H1 (cell line): ENCODE measurements at regions not wholly inside any gene's neighbourhood (a gene's known extent, or its start where the extent isn't known, plus 50 kb on each side); places are given as distances from the start of the nearest gene placed in this dataset.

Experiments used
- CTCF ChIA-PET: fragments of 300-600 bp; sonication (Branson Sonifier 250); formaldehyde crosslinking; loops from one replicate; lab custom pipeline; 2021; ENCODE audit not compliant: partially characterized antibody; lab: Charles Lee
- POLR2A ChIA-PET: fragments of 300-600 bp; sonication (Branson Sonifier 250); formaldehyde crosslinking; loops from one replicate; lab custom pipeline; 2021; ENCODE audit warnings: inconsistent platforms; ENCODE audit not compliant: partially characterized antibody; lab: Charles Lee
- DNase-seq, 2 experiments: peaks; one replicate each; pipeline versions ENCODE4 v3.0.0 to v3.0.0-alpha.2; 2010 to 2022; ENCODE audit warnings: low spot score in 2 of 2, low read depth in 1 of 2, mixed read lengths in 1 of 2
- FAIRE-seq: peaks from 2 replicates; lab custom pipeline; 2011; peaks lifted over from hg19 to GRCh38; lab: Jason Lieb, UNC
- H2AFZ ChIP-seq: 2 replicates; pipeline ENCODE4 v1.8.1; 2012; ENCODE audit warnings: low read length, inconsistent platforms
- H2AK5ac ChIP-seq: 2 replicates; pipeline ENCODE4 v1.6.1; 2013; ENCODE audit warnings: low read depth, low read length
- H2BK120ac ChIP-seq: replicated peaks from 2 replicates; pipeline ENCODE3; 2013; ENCODE audit warnings: low read depth, low read length, inconsistent platforms
- H2BK12ac ChIP-seq: 2 replicates; pipeline ENCODE4 v1.6.1; 2013; ENCODE audit warnings: low read depth, low read length
- H2BK15ac ChIP-seq: 2 replicates; pipeline ENCODE4 v1.6.1; 2013; ENCODE audit warnings: low read length
- H2BK20ac ChIP-seq: 2 replicates; pipeline ENCODE4 v1.6.1; 2013; ENCODE audit warnings: low read length
- H2BK5ac ChIP-seq: 2 replicates; pipeline ENCODE4 v1.6.1; 2013; ENCODE audit warnings: low read depth, low read length
- H3K14ac ChIP-seq: 2 replicates; pipeline ENCODE4 v1.6.1; 2013; ENCODE audit warnings: inconsistent platforms; ENCODE audit not compliant: insufficient read length
- H3K18ac ChIP-seq: 2 replicates; pipeline ENCODE4 v1.6.1; 2013; ENCODE audit warnings: low read length; ENCODE audit errors: extremely low read depth
- H3K23ac ChIP-seq: 2 replicates; pipeline ENCODE4 v1.6.1; 2013; ENCODE audit warnings: inconsistent platforms; ENCODE audit not compliant: insufficient read length
- H3K23me2 ChIP-seq: 2 replicates; pipeline ENCODE4 v1.6.1; 2013; ENCODE audit warnings: low read depth, low read length
- H3K27ac ChIP-seq: 2 replicates; pipeline ENCODE4 v1.6.1; 2011; ENCODE audit warnings: low read depth, low read length, inconsistent platforms
- H3K27me3 ChIP-seq, 4 experiments: replicated peaks in 1 of 4; 1 replicate in 1 of 4; 2 replicates in 3 of 4; pipeline versions ENCODE4 v1.6.1 to v1.8.1; 2011 to 2013; ENCODE audit warnings: low read length in 3 of 4, mild to moderate bottlenecking in 3 of 4, inconsistent platforms in 2 of 4, mixed read lengths in 2 of 4, moderate library complexity in 1 of 4; ENCODE audit not compliant: control insufficient read depth in 3 of 4, insufficient read depth in 3 of 4; ENCODE audit errors: extremely low read depth in 1 of 4
- H3K36me3 ChIP-seq, 4 experiments: 2 replicates each; pipeline versions ENCODE4 v1.6.1 to v1.8.1; 2011 to 2013; ENCODE audit warnings: mild to moderate bottlenecking in 4 of 4, low read length in 3 of 4, moderate library complexity in 2 of 4, control low read depth in 1 of 4, inconsistent platforms in 1 of 4; ENCODE audit not compliant: insufficient read depth in 4 of 4, control insufficient read depth in 2 of 4
- H3K4ac ChIP-seq: replicated peaks from 2 replicates; pipeline ENCODE3; 2013; ENCODE audit warnings: low read length, low read depth, mixed read lengths, inconsistent platforms; ENCODE audit not compliant: insufficient read length
- H3K4me1 ChIP-seq, 4 experiments: replicated peaks in 1 of 4; 1 replicate in 1 of 4; 2 replicates in 3 of 4; pipeline versions ENCODE4 v1.6.1 to v1.8.1; 2011 to 2013; ENCODE audit warnings: low read length in 3 of 4, inconsistent platforms in 2 of 4, mixed read lengths in 1 of 4; ENCODE audit not compliant: insufficient read depth in 4 of 4, control insufficient read depth in 3 of 4
- H3K4me2 ChIP-seq, 2 experiments: 2 replicates each; pipeline versions ENCODE4 v1.6.1 to v1.8.1; 2011 to 2013; ENCODE audit warnings: low read depth in 2 of 2, low read length in 2 of 2, control low read depth in 1 of 2, inconsistent platforms in 1 of 2, mild to moderate bottlenecking in 1 of 2; ENCODE audit not compliant: insufficient read depth in 1 of 2
- H3K4me3 ChIP-seq, 4 experiments: fragments of 200-600, 300-600 bp in 1 of 4; sonication (generic), shearing (Covaris generic), sonication (Bioruptor Twin) in 1 of 4; 2 replicates each; pipeline versions ENCODE4 v1.5.1 to v1.8.1; 2011 to 2016; ENCODE audit warnings: low read length in 4 of 4, low read depth in 3 of 4, control low read depth in 2 of 4, inconsistent platforms in 2 of 4, mild to moderate bottlenecking in 2 of 4, mixed read lengths in 1 of 4, moderate library complexity in 1 of 4; ENCODE audit not compliant: insufficient read depth in 2 of 4; ENCODE audit errors: extremely low read depth in 1 of 4
- H3K56ac ChIP-seq: replicated peaks from 2 replicates; pipeline ENCODE3; 2013; ENCODE audit warnings: low read depth, mild to moderate bottlenecking, mixed read lengths, low read length, inconsistent platforms; ENCODE audit not compliant: insufficient read length
- H3K79me1 ChIP-seq: 2 replicates; pipeline ENCODE4 v1.6.1; 2013; ENCODE audit warnings: low read depth, low read length, control low read depth
- H3K79me2 ChIP-seq, 2 experiments: 2 replicates each; pipeline versions ENCODE4 v1.6.1 to v1.8.1; 2012 to 2013; ENCODE audit warnings: low read length in 2 of 2, mild to moderate bottlenecking in 2 of 2, inconsistent platforms in 1 of 2; ENCODE audit not compliant: insufficient read depth in 2 of 2, control insufficient read depth in 1 of 2
- H3K9ac ChIP-seq, 4 experiments: replicated peaks in 1 of 4; 1 replicate in 1 of 4; 2 replicates in 3 of 4; pipeline versions ENCODE4 v1.6.1 to v1.8.1; 2011 to 2013; ENCODE audit warnings: low read depth in 3 of 4, low read length in 3 of 4, control low read depth in 2 of 4, mild to moderate bottlenecking in 2 of 4, moderate library complexity in 2 of 4, inconsistent platforms in 1 of 4; ENCODE audit errors: extremely low read depth in 1 of 4
- H3K9me3 ChIP-seq, 2 experiments: 2 replicates each; pipeline versions ENCODE4 v1.6.1 to v1.8.1; 2012 to 2013; ENCODE audit warnings: mild to moderate bottlenecking in 2 of 2, moderate library complexity in 2 of 2, control low read depth in 1 of 2, inconsistent platforms in 1 of 2, low read depth in 1 of 2, low read length in 1 of 2, mixed read lengths in 1 of 2; ENCODE audit not compliant: insufficient read depth in 2 of 2
- H4K20me1 ChIP-seq, 2 experiments: replicated peaks in 1 of 2; 2 replicates each; pipeline versions ENCODE3 to v1.8.1; 2011 to 2013; ENCODE audit warnings: inconsistent platforms in 2 of 2, low read length in 2 of 2, mild to moderate bottlenecking in 1 of 2; ENCODE audit not compliant: insufficient read depth in 2 of 2, control insufficient read depth in 1 of 2
- H4K5ac ChIP-seq: 2 replicates; pipeline ENCODE4 v1.6.1; 2013; ENCODE audit warnings: low read length, low read depth, mixed read lengths, inconsistent platforms; ENCODE audit not compliant: insufficient read length
- H4K8ac ChIP-seq: 2 replicates; pipeline ENCODE4 v1.8.0; 2013; ENCODE audit warnings: mild to moderate bottlenecking, moderate library complexity, low read length, inconsistent platforms; ENCODE audit not compliant: insufficient read depth; ENCODE audit errors: extremely low read depth
- H4K91ac ChIP-seq: replicated peaks from 2 replicates; pipeline ENCODE3; 2013; ENCODE audit warnings: low read length, mixed read lengths, inconsistent platforms; ENCODE audit not compliant: insufficient read length
- BRCA1 ChIP-seq: IDR thresholded peaks from 2 replicates; pipeline ENCODE4 v1.6.1; 2012; ENCODE audit warnings: low read depth, low read length, improper control_type of control experiment
- CHD2 ChIP-seq: IDR thresholded peaks from 2 replicates; pipeline ENCODE4 v1.6.1; 2012; ENCODE audit warnings: low read length, improper control_type of control experiment
- GABPA ChIP-seq: IDR thresholded peaks from 2 replicates; pipeline ENCODE4 v1.6.1; 2011; ENCODE audit warnings: mild to moderate bottlenecking, low read length, moderate library complexity, borderline replicate concordance; ENCODE audit not compliant: insufficient read depth
- KDM1A ChIP-seq: fragments of 200-600, 300-600 bp; sonication (generic); IDR thresholded peaks from 2 replicates; pipeline ENCODE4 v1.7.1; 2016; ENCODE audit warnings: mild to moderate bottlenecking, low read length, borderline replicate concordance
- RFX5 ChIP-seq: IDR thresholded peaks from 2 replicates; pipeline ENCODE4 v1.6.1; 2011; ENCODE audit warnings: low read depth, low read length, improper control_type of control experiment, borderline replicate concordance
- SUZ12 ChIP-seq: fragments of 200-600 bp; sonication (generic); IDR thresholded peaks from 2 replicates; pipeline ENCODE4 v1.6.1; 2012; ENCODE audit warnings: mild to moderate bottlenecking, inconsistent platforms, low read length, moderate library complexity, mixed read lengths
- WGBS, 2 experiments: shearing (Covaris generic) in 1 of 2; methylation state at CpG; one replicate each; pipeline versions ENCODE4 v1.1.6 to v1.1.7; 2013 to 2015; ENCODE audit warnings: low lambda C conversion rate in 2 of 2, mixed read lengths in 2 of 2, inconsistent platforms in 1 of 2, low coverage in 1 of 2, missing lambda C conversion rate in 1 of 2; ENCODE audit not compliant: insufficient replicate concordance in 2 of 2, insufficient coverage in 1 of 2, insufficient read length in 1 of 2; ENCODE audit errors: extremely low coverage in 1 of 2, missing lambda C conversion rate in 1 of 2; 5-methylcytosine and 5-hydroxymethylcytosine counted together

DNA sequence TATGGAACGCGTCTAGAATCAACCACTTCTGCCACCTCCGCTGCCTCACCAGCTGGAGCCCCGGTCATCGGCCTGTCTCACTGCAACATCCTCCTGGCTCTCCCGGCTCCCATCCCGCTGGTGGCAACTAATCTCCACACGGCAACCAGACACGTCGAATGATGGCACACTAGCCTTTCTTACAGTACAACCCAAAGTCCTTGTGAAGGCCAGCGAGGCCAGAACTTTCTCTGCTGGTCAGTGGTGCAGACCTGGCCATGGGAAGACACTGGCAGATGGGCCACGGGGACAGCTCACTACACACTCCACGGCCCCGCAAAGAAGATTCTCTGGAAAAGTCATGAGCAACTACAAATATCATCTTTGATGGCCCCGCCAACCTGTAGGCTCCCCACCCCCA, 117.6 kb downstream of the RMI2 start:
- peaks cover 0 to 11% (median 2%) of the 10 kb centered on the region in 4 experiments; a peak in 1 of 8 replicates for H3K36me3 ChIP-seq
- no peaks in the 10 kb centered on the region for H3K27me3 ChIP-seq
- CTCF ChIA-PET = interaction anchor here (2.0 to 2.2 kb wide), 2 partner anchors 57 to 67 kb away, joined by 5 to 9 read pairs; no protein-coding TSS in a partner anchor
- H2BK20ac ChIP-seq = no peak overlapping the region
- H4K20me1 ChIP-seq = peaks cover 0 to 2% of the 10 kb centered on the region in 2 experiments
- no peaks in the 10 kb centered on the region; the same call in 1 of the 2 replicates for H3K79me1 ChIP-seq
- no peak overlapping the region for H4K91ac ChIP-seq
- H3K18ac ChIP-seq = no peak overlapping the region
- DNase-seq (no peak), FAIRE-seq (no peak)
- WGBS, 2 experiments = 94% methylated on average over 15 of the region's 15 CpGs; no CpG with 5 or more reads in 1 of the 2 experiments
- H4K8ac ChIP-seq = no peak overlapping the region
- H4K5ac ChIP-seq = no peak overlapping the region
- POLR2A ChIA-PET = no interaction called here
- no peak for TF ChIP-seq GABPA
- no peak for TF ChIP-seq RFX5
- no peak for TF ChIP-seq BRCA1
- TF ChIP-seq SUZ12 = no peak
- TF ChIP-seq CHD2 = no peak
- TF ChIP-seq KDM1A = no peak
- H3K4me1 ChIP-seq = no peaks in the 10 kb centered on the region
- H3K4me2 ChIP-seq = no peak overlapping the region
- no peak overlapping the region for H2BK5ac ChIP-seq
- H3K4ac ChIP-seq = no peak overlapping the region
- H2AK5ac ChIP-seq = no peak overlapping the region
- H3K9ac ChIP-seq = no peak overlapping the region
- H3K4me3 ChIP-seq = no peak overlapping the region
- H3K79me2 ChIP-seq = no peaks in the 10 kb centered on the region
- H2BK120ac ChIP-seq = no peak overlapping the region
- H3K14ac ChIP-seq = no peak overlapping the region
- H2AFZ ChIP-seq = no peak overlapping the region
- no peak overlapping the region for H3K27ac ChIP-seq
- H2BK12ac ChIP-seq = no peak overlapping the region
- H3K23ac ChIP-seq = no peak overlapping the region
- H2BK15ac ChIP-seq = no peak overlapping the region
- H3K9me3 ChIP-seq = no peaks in the 10 kb centered on the region
- H3K56ac ChIP-seq = no peak overlapping the region
- H3K23me2 ChIP-seq = no peaks in the 10 kb centered on the region
